HG02763 (cell line): ENCODE measurements at regions not wholly inside any gene's neighbourhood (a gene's known extent, or its start where the extent isn't known, plus 50 kb on each side); places are given as distances from the start of the nearest gene placed in this dataset.

ENCODE experiments used
- ATAC-seq: cut with Tn5 transposase; IDR thresholded peaks from one replicate; pipeline ENCODE4 v1.9.1; 2021; ENCODE audit warnings: mild to moderate bottlenecking, moderate library complexity; ENCODE audit not compliant: unreplicated experiment

DNA sequence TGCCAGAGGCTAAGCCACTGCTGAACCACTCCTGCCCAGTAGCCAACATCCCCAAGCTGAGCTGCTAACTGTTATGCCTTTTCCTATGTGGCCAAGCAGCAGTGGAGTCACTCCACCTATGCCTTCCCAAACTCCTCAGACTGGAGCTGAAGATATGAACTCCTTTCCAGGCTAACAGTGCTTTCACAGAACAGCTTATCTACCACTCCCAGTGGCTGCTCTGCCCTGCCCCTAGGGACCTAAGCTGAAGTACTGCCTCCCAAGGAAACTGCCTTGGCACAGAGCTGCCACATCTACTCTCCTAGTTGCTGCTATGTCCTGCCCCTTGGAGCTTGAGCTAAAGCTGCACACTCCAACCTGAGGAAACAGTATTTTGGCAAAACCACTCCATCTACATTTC is 275.9 kb downstream of the RBM43 start:
- no peak for ATAC-seq

DNA sequence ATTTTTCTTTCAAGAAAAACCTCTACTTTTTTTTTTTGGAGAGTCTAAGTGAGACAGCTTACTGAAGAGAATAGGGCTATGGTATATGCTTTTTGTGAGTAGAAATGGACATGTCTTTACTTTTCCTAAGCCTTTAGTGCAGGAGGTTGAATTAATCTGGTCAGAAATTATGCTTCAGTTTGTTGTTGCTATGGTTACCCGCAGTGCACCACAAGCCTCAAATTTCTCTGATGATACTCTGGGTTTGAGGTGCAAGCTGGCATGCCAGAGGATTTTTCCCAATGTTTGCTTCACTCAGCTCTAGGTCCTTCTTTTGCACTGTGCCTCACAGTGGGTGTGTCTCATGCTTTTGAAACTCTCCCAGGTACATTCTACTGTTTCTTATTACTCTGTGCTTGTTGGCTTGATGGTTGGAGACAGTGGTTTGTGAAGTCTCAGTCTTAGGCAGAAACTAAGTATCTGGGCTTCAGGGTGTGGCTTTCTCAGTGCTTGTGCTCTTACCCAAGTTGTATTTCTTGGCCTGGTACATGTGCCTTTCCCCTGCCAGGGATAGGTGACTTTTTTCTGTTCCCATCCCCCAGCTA is 278.3 kb downstream of the RBM43 start:
- ATAC-seq, result no peak

DNA sequence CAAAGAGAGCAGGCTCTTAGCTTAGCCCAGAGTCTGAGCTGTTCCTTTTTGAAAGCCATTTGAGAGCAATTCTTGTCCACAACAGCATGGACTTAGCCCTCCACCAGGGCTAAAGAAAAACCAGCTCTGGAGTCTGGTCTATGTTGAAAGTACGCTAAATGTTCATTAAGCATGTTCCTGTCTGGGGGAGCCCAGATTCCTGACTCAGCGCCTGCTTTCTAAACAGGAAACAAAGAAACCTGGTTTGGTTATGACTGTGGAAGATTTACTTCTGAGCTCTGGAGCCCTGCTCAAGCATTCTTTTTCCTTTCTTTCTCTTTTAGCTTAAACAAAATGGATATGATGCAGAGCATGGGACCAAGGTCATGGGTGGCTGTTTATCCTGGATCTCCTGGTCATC is 279.8 kb downstream of the RBM43 start:
- ATAC-seq, result no peak

DNA sequence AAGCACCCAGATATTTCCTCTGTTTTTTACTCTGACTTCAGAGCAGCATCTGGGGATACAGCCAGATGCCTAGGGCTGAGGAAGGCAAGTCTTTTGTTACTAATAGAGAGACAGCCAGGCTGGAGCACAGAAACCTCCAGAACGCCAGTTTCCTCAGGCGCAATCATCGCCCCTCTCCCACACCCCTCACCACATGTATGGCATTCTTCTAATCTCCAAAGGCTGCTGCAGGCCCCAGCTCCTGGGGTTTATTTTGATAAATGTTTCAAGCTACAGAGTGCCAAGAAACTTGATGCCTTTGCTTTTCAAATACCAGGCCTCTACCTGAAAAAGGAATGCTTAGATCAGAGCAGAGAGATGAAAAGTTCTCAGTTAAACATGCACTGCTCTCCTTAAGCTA is 283.6 kb downstream of the RBM43 start:
- ATAC-seq, result no peak

DNA sequence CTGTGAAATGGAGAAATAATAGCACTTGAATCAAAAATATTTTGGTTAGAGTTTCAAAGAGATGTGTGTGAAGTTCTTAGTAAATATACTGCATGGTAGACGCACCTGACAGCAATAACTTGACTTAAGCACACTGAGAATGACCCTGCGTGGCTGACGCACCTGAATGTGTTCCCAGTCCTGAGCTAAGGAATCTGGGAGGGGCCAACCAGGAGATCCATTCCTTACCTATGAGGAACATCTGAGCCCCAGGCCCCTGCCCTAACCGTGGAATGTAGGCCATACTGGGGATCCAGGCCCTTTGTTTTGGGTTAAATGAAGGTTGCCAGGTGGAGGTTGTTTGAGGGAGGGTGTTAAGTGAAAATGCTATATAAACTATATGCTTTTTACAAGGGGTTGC is 284.4 kb downstream of the RBM43 start:
- no peak for ATAC-seq

DNA sequence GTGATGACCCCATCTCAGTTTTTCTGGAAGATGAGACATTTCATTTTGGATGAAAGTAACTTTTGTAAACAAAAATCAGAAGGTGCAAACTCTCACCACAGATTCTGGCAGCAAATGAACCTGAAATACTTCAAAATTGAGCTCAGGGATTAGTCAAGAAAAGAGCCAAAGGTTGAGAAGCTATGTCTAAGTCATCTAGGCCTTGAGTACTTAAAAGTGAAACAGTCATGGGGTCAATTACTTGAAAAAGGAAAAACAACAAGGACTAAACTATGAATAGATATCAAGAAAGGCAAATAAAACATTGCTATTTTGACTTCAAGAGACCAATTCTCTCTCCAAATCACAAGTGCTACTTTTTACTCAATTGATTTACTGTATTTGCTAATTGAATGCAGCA is 285.1 kb downstream of the RBM43 start:
- no peak for ATAC-seq

DNA sequence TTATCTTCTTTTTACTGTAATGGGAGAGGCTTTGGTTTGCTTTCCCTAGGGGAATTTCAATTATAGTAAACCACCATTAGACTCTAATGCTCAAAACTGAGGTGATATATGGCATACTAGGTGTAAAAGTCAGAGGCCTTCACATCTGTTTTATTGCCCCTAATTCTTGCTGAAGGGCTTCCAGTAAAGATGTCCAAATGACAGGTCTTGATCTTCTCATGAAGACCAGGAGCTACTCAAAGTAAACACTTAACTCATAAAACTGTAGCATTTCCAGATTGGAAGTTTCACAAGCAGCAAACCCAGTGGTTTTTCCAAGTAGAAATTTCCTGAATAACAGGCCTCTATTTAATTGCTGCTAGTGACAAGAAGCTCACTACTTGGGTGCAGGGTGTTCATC is 286.8 kb downstream of the RBM43 start:
- no peak for ATAC-seq

DNA sequence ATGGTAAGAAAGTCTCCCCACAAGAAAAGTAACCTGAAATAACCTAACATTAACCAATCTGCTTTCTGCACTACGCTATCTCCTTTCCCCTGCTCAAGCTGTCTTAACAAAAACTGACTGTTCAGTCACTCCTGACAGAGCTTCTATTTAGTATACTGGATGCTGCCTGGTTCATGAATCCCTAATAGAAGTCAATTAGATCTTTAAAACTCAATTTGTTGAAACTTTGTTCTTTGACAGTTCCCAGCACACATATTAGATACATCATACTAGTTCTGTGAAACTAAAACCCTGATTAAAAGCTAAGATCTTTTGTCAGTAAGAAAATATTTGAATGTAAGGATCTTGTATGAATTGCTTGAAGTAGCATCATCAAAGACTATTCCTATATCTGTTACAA is 287.4 kb downstream of the RBM43 start:
- no peak for ATAC-seq

DNA sequence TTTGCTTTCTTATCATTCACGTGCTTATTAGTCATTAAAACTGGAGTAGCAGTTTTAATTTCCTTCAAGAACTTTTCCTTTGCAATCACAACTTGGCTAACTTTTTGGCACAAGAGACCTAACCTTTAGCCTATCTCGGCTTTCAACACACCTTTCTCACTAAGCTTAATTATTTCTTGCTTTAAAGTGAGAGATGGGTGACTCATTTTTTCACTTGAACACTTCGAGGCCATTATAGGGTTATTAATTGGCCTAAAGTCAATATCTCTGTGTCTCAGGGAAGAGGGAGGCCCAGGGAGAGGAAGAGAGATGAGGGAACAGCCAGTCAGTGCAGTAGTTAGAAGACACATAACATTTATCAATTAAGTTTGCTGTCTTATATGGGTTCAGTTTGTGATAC is 289.8 kb downstream of the RBM43 start:
- ATAC-seq, result no peak

DNA sequence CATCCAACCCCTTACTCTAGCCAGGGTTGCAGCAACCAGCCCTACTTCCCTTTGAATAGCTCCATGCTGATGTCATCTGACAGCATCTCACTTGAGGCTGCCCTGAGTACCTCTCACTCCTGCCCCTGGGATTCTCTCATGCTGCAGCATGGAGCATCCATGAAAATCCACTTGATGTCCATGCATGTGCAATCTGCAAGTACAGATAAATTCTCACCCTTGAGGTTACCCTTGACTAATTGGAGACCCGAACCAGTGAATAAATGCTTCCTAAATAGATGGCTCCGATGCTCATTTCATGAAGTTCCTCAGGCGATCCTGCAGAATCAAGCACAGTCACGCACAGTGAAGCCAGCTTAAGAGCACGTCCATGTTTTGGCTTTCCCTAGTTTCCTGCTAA is 298.3 kb downstream of the RBM43 start:
- no peak for ATAC-seq

DNA sequence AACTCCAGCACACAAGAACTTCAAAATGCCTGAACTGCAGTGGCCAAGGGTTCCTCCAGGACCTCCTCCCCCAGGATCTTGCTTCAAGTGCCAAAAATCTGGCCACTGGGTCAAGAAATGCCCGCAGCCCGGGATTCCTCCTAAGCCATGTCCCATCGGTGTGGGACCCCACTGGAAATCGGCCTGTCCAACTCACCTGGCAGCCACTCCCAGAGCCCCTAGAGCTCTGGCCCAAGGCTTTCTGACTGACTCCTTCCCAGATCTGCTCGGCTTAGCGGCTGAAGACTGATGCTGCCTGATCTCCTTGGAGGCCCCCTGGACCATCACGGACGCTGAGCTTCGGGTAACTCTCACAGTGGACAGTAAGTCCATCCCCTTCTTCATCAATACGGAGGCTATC is 306.4 kb downstream of the RBM43 start:
- ATAC-seq, result no peak

DNA sequence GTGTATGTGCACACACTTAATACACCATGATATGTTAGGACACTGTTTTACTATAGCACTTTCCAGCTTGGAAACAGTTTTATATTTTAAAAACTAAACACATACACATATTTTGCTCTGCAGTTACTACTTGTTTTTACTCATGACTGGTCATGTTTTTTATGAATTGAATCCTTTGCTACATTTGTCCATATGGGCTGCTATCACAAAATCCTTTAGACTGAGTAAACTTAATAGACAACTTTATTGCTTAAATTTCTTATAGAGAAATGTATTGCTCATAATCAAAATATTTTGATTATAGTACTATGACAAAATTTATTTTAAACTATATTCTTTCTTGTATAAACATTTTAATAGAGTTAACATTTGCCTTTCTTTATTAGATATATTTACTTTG is 314.8 kb downstream of the RBM43 start:
- ATAC-seq, result no peak

DNA sequence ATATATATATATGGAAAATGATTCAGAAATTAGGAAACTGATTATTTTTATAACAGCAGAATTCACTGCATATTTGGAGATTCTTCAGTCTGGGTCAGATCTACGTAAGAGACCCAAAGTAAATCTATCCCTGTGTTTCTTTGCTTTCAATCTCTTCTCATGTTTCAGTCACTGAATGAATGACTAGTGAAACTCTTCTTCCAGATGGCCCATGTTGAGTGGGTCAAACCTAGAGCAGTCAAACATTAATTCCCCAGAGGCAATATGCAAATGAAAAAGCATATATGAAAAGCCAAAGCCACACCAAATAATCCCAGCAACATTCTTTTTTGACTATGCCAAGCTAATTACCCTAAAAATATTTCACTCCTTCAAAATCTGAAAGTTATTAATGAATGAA is 317.3 kb downstream of the RBM43 start:
- ATAC-seq, result no peak

DNA sequence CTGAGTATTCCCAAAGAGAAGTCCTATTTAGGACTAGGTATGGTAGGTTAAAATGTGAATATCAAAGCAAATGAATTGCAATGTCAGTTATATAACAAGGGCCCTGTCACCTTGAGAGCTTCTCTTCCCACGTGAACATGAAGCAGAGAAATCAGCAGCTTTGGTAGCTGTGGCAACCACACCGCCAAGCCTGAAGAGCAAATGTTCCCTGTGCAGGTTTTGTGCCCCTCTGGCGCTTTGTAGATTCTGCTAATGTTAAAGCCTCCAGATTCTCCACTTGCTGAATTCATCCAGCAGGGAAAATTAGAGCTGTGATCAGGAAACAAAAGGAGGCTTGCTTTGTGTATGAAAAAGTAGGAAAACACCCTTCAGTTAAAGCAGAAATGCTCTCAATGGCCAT is 322.6 kb downstream of the RBM43 start:
- no peak for ATAC-seq

DNA sequence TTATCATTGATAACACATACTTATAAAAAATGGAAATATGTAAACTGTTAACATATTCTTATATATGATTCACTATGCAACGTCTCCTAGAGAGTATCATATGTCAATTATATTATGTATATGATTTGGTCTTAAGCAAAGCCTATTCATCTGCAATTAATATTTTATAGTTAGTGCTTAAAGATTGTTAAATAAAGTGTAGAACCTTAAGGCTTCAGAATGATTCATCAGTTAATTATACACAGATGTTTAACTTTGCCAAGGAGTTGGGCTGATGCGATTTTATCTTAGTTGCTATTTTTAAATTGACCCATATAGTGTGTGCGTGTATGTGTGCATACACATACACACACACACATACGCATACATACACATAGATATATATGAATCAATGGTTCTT is 323.1 kb downstream of the RBM43 start:
- no peak for ATAC-seq

DNA sequence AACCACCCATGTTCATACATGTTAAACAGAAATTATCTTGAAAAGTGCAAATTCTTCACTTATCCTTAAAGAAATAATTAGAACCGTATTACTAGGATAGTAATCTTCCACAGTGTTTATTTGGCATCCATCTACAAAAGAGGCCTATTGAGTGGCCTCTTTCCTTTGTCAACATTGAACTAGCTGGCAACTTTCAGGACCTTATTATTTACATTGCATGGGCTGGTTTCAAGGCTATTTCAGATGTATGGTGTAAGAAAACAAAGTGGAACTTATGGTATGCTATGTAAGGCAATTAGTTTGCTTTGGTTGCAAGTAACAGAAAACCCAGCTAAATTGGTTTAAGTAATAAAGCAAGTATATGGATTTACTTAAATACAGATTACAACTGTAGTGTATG is 324.6 kb downstream of the RBM43 start:
- ATAC-seq, result no peak

DNA sequence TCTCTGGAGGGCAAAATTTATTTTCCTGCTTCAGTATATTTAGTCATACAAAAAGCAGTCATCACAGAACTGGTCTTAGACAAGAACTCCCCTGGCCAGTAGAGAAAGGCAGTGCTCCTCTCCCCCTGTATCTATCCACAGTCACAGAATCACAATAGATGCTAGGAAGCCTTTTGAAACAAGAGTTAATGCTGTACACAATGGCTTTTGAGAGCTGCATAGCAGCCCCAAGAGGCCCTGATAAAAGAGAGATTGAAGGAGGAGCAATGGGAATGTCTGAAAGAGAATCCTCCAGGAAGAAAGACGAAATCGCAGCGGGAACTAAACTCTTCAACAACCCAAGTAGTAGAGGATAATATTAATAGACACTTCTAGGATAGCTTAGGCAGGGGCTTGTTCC is 330.2 kb downstream of the RBM43 start:
- ATAC-seq, result no peak

DNA sequence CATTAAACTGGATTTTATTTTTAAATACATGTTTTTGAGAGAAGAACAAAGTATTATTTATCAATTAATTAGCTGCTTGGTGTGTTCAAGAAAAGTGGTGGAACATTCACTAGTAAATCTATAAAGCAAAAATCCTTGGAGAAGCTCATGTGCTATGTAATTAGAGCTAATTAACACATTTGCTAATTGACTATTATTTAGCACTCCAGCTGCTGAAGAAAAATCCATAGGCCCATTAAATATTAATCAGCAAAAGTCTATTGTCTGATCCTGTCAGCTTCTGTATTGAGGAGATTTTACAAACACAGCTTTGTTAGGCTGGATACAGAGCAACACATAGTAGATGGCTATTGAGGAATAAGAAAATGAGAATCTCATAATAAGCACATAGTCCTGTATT is 336.1 kb downstream of the RBM43 start:
- ATAC-seq, result no peak

DNA sequence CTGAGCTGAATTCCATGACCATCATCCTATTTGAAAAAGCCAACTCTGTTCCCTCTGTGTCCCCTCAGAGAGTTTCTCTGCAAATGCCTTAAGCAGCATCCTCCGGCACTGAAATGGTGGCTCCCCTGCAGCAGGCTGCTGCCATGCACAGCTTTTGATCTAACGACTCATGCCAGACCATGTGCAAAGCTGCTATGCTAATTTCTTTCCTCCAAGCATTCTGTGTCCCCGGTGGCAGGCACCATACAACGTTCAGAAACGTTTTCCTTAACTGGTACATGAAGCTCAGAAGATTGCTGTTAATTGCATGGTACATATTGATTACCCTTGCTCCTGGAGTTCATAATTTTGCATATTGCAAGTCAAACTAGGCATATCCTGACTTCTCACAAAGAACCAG is 336.8 kb downstream of the RBM43 start:
- no peak for ATAC-seq

DNA sequence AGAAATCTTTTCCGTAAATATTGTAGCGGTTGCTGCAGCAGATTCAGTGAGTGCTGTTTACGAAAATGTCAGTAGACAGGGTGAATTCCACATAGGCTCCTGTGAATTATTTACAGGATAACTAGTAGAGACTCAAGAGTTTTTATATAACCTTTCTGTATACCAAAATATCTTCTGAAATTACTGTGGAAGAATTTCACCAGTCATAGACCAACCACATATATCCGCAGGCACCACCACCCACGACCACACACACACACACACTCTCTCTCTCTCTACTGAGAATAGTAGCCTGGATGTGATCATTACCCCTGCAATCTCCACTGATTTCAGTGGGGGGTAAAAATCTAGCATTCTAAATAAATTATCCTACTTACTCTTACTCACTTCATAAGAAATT is 341.8 kb downstream of the RBM43 start:
- no peak for ATAC-seq

DNA sequence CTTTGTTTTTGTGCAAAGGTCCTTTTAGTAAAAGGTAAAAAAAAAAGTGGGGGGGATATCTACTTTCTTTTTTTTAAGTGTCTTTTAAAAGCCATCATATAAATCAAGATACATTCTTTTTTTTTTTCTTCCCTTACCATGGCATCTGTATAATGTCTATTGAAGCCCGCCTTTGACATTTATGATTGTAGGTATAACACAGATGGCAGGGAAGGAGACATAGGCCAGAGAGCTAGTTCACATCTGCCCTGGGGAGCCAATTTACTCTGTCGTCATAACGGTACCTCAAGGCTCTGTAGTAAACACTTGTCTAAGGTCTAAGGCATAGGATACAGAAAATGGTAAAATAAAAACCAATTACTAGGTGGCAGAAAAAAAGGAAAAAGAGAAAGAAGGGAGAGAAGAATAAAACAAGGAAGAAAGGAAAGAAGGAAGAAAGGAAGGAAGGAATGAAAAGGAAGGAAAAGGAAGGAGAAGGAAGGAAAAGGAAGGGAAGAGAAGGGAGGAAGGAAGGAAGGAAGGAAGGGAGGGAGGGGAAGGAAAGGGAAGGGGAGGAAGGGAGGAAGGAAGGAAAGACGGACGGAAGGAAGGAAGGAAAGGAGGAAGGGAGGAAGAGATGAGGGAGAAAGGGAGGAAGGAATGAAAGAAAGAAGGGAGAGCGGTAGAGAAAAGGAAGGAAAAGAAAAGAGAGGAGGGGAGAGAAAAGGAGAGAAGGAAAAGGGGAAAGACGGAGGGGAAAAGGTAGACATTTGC is 343.5 kb downstream of the RBM43 start:
- ATAC-seq, result no peak

DNA sequence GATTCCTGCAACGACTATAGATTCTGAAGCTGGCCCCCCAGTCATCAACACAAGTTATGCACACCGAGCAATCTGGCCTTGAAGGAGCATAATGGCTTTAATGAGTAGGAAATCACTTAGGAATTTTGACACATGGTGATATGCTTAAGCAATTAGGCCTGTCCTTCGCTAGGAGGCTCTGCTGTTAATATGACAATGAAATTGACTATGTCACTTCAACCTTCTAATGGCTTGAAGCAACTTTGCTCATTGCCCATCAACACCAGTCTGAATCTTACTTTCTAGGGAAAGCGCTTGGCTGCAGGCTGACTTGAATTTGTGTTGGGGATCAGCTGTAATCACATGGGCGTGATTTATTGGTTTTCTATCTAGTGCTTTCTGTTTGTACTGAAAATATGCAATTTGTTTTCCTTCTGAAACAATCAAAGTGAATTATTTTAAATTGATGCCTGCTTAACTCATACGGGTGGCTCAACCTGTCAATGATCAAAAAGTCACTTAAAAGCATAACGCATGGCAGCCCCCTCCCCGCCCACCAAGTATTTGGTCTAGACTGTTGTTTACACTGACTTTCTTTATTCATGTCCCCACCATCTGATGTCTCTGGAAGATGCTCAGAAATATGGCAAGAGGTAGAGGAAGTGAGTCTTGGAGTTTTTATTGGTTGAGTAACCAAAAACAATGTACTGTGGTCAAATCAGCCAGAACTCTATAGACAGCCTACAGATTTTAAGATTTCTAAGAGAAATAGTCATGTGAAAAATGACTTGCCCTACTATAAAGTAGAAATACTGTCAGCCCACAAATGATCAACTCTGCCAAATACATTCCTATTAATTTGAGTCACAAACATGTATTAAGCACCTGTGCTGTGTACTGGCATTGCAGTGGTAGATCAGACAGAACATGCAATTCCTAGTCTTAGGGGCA is 344.9 kb downstream of the RBM43 start:
- ATAC-seq, result no peak
